ENCODE measurements at regions not wholly inside any gene's neighbourhood (a gene's known extent, or its start where the extent isn't known, plus 50 kb on each side); places are given as distances from the start of the nearest gene placed in this dataset.
"Not testable (repeated sequence)": the region's sequence is repeated elsewhere in the genome, so short reads cannot be mapped to it uniquely, and the experiment has no call there.

DNA sequence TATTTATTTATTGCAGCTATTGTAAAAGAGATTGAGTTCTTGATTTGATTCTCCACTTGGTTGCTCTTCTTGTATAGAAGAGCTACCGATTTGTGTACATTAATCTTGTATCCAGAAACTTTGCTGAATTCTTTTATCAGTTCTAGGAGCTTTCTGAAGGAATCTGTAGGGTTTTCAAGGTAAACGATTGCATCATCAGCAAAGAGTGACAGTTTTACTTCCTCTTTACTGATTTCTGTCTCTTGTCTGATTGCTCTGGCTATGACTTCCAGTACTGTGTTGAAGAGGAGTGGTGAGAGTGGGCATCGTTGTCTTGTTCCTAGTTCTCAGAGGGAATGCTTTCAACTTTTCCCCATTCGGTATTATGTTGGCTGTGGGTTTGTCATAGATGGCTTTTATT lies 103.1 kb downstream of the CAPZA3 start:
- TF ChIP-seq POLR2AphosphoS2 (IDR thresholded peaks at IDR 0.05; ENCODE audit: low read length); DPF2 (IDR thresholded peaks at IDR 0.05); PHF8 (IDR thresholded peaks at IDR 0.05; ENCODE audit: borderline replicate concordance, low read length); BRF1 (IDR thresholded peaks at IDR 0.05; ENCODE audit: borderline replicate concordance, extremely low read depth, insufficient read length); ZNF174 (CRISPR knock-in tag; IDR thresholded peaks at IDR 0.05); ILK (tag; IDR thresholded peaks at IDR 0.05; ENCODE audit: borderline replicate concordance, low read depth); ETV5 (CRISPR knock-in tag; IDR thresholded peaks at IDR 0.05; ENCODE audit: low read depth); KDM2B (CRISPR knock-in tag; IDR thresholded peaks at IDR 0.05); KAT7 (CRISPR knock-in tag; IDR thresholded peaks at IDR 0.05; ENCODE audit: borderline replicate concordance); POLR2AphosphoS5 (IDR thresholded peaks at IDR 0.05; ENCODE audit: control insufficient read depth, insufficient read depth, low read depth, low read length); EZH2 (IDR thresholded peaks at IDR 0.05; ENCODE audit: borderline replicate concordance, low read depth, low read length): not testable (repeated sequence)
- TF ChIP-seq, protein P1, sequence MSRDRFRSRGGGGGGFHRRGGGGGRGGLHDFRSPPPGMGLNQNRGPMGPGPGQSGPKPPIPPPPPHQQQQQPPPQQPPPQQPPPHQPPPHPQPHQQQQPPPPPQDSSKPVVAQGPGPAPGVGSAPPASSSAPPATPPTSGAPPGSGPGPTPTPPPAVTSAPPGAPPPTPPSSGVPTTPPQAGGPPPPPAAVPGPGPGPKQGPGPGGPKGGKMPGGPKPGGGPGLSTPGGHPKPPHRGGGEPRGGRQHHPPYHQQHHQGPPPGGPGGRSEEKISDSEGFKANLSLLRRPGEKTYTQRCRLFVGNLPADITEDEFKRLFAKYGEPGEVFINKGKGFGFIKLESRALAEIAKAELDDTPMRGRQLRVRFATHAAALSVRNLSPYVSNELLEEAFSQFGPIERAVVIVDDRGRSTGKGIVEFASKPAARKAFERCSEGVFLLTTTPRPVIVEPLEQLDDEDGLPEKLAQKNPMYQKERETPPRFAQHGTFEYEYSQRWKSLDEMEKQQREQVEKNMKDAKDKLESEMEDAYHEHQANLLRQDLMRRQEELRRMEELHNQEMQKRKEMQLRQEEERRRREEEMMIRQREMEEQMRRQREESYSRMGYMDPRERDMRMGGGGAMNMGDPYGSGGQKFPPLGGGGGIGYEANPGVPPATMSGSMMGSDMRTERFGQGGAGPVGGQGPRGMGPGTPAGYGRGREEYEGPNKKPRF (IDR thresholded peaks at IDR 0.05; ENCODE audit: low read depth, low read length): not testable (repeated sequence)
- TF ChIP-seq, protein P2, sequence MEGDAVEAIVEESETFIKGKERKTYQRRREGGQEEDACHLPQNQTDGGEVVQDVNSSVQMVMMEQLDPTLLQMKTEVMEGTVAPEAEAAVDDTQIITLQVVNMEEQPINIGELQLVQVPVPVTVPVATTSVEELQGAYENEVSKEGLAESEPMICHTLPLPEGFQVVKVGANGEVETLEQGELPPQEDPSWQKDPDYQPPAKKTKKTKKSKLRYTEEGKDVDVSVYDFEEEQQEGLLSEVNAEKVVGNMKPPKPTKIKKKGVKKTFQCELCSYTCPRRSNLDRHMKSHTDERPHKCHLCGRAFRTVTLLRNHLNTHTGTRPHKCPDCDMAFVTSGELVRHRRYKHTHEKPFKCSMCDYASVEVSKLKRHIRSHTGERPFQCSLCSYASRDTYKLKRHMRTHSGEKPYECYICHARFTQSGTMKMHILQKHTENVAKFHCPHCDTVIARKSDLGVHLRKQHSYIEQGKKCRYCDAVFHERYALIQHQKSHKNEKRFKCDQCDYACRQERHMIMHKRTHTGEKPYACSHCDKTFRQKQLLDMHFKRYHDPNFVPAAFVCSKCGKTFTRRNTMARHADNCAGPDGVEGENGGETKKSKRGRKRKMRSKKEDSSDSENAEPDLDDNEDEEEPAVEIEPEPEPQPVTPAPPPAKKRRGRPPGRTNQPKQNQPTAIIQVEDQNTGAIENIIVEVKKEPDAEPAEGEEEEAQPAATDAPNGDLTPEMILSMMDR (IDR thresholded peaks at IDR 0.05 in 2 of 3, conservative IDR thresholded peaks at IDR 0.05 in 1 of 3; ENCODE audit: insufficient read depth in 2 of 3, low read depth in 1 of 3, low read length in 3 of 3): not testable (repeated sequence)
- TF ChIP-seq, protein P3, sequence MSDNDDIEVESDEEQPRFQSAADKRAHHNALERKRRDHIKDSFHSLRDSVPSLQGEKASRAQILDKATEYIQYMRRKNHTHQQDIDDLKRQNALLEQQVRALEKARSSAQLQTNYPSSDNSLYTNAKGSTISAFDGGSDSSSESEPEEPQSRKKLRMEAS (CRISPR knock-in tag; IDR thresholded peaks at IDR 0.05): not testable (repeated sequence)

Data from K562 (cell line).